ENCODE measurements at regions not wholly inside any gene's neighbourhood (a gene's known extent, or its start where the extent isn't known, plus 50 kb on each side); places are given as distances from the start of the nearest gene placed in this dataset.
A peak's percentile ranks its signal among the peaks of the same experiment; 100 is the strongest.

- TF ChIP-seq ARNT (IDR thresholded peaks at IDR 0.05) = no peak
- TF ChIP-seq ZNF197 (CRISPR knock-in tag; IDR thresholded peaks at IDR 0.05; ENCODE audit: low read depth) = no peak
- no peak for TF ChIP-seq PREB (CRISPR knock-in tag; IDR thresholded peaks at IDR 0.05)
- no peak for TF ChIP-seq ELK1 (CRISPR knock-in tag; IDR thresholded peaks at IDR 0.05)
- TF ChIP-seq ERF (CRISPR knock-in tag; IDR thresholded peaks at IDR 0.05) = no peak
- no peak for TF ChIP-seq ZNF77 (CRISPR knock-in tag; IDR thresholded peaks at IDR 0.05)
- TF ChIP-seq TCFL5 (CRISPR knock-in tag; conservative IDR thresholded peaks at IDR 0.05) = no peak
- TF ChIP-seq SFPQ (IDR thresholded peaks at IDR 0.05; ENCODE audit: low read depth, low read length) = no peak
- TF ChIP-seq ELF4 (CRISPR knock-in tag; IDR thresholded peaks at IDR 0.05) = no peak
- TF ChIP-seq ADNP (tag; IDR thresholded peaks at IDR 0.05) = 0 out of 2 replicates have a peak, but pooled peaks have one; percentile 45
- no peak for TF ChIP-seq ZNF780A (CRISPR knock-in tag; IDR thresholded peaks at IDR 0.05)
- TF ChIP-seq RFX1 (IDR thresholded peaks at IDR 0.05) = peak; percentile 45
- no peak for TF ChIP-seq AFF1 (IDR thresholded peaks at IDR 0.05; ENCODE audit: low read depth in 1 of 2, partially characterized antibody in 2 of 2)
- no peak for TF ChIP-seq PRMT5 (CRISPR knock-in tag; IDR thresholded peaks at IDR 0.05)
- 0 out of 2 replicates have a peak, but pooled peaks have one; percentile 53 for TF ChIP-seq ZNF764 (CRISPR knock-in tag; IDR thresholded peaks at IDR 0.05; ENCODE audit: low read depth)
- no peak for TF ChIP-seq DNMT1 (IDR thresholded peaks at IDR 0.05)
- peak; percentile 38 for TF ChIP-seq CHD4 (IDR thresholded peaks at IDR 0.05; ENCODE audit: insufficient read depth, insufficient replicate concordance, low read depth, low read length, poor library complexity, severe bottlenecking)
Observed at GRCh38 chr4:128385683-128386304, 98.2 kb upstream of the PGRMC2 start (continued).
